ENCODE measurements at regions not wholly inside any gene's neighbourhood (a gene's known extent, or its start where the extent isn't known, plus 50 kb on each side); places are given as distances from the start of the nearest gene placed in this dataset.
A peak's percentile ranks its signal among the peaks of the same experiment; 100 is the strongest.

DNA sequence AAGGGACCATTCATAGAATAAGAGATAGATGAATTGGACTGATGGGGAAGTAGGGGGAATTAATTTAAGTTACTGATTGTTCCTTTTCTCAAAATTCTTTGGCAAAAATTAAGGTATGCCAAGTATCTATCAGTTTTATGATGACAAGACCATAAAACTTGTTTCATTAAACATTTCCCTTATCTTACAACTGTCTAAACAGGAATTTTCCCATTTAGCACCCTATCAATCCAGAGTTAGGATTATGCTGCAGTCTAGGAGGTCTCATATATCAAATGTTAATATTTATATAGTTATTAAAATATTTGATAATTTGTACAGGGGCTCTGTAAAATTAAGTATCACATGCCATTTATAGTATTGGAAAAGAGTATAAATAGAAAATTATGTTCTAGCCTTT is 51.5 kb upstream of the ARID1B start:
- DNase-seq = no peak

DNA sequence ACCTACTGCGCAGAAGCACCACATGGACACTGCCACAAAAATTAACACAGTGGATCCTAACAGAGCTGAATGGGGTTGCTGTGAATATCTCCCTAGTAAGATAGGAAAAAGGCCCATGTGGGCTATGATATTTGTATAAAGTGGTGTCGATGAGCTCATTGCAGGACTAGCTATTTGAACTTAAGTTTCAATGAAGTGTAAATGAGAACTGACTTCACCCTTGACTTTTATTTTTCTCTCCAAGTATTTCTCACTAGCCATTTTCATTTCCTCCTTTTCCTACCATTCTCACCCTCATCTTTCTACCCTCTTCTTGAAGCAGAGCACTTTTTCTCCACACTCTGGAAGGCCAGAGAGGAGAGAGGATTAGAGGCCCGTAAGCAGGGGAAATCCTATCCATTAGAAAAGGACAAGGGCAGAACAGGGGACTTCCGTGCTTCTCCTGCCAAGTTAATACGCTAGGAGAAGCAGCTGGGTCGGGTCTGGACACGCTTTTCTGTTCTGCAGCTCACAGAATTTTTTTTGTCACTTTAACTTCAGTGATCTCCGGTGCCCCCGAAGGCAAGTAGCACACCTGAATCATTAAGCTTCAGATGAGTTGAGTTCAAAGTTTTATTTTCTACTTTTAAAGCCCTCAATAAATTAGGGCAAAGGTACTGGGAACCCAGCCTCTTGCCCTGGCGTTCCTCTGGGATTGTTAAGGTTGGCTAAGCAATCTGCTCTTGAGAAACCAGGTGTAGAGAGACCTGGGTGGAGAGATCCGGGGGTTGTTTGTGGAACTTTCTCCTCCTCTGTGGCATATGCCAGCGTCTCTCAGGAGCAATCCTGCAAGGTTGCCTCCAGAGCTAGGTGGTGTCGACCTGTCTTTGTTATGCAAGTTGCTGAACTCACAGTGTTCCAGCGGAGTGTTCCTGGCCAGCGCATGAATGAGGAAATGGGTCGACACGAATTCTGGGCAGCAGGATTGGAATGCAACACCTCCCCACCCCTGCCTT is 56.2 kb upstream of the ARID1B start:
- DNase-seq = no peak

DNA sequence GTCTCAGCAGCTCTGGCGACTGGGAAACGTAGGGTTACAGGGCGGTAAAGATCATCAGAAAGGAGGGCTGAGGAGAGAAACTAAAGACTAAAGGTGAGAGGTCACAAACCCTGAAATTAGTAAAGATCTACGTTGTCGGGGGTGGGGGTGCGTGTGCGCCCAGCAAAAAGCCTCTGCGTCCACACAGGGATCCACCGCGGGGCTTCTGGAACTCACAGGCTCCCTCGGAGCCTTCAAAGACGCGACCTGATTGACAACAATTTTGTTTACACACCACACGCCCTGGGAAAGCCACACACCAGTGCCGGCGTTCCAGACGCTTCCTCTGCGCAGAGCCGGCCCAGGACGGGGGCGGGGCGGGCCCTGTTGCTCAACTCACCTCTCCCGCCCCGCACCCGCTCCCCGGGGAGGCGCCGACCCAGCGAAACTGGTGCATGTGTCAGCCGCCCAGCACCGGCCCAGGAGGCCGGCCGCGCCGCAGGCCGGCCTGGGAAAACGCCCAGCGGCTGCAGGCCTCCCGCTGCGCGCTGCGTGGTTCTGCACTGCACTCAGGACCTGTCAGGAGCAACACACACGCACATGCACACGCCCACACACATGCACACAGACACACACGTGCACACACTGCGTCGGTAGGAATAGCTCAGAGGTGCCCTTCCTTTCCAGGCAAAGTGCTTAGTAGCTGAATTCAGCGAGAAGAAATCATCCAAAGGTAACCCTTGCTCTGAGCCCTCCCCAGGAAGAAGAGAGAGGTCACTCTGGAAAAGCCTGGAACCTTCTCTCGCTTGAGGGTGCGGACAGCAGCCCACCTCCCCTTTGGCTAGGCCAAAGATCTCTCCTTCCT is 57.2 kb upstream of the ARID1B start:
- peak; percentile 73 for DNase-seq

DNA sequence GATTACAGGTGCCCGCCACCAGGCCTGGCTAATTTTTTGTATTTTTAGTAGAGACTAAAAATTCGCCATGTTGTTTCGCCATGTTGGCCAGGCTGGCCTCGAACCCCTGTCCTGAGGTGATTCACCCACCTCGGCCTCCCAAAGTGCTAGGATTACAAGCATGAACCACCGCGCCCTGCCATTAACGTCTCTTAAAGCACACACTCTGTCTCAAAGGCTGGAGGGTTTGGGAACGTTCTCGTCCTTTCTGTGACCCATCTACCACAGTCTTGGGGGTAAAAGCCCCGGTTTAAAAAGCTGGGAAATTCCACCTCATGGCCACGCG is 57.8 kb upstream of the ARID1B start:
- peak; percentile 7 for DNase-seq

DNA sequence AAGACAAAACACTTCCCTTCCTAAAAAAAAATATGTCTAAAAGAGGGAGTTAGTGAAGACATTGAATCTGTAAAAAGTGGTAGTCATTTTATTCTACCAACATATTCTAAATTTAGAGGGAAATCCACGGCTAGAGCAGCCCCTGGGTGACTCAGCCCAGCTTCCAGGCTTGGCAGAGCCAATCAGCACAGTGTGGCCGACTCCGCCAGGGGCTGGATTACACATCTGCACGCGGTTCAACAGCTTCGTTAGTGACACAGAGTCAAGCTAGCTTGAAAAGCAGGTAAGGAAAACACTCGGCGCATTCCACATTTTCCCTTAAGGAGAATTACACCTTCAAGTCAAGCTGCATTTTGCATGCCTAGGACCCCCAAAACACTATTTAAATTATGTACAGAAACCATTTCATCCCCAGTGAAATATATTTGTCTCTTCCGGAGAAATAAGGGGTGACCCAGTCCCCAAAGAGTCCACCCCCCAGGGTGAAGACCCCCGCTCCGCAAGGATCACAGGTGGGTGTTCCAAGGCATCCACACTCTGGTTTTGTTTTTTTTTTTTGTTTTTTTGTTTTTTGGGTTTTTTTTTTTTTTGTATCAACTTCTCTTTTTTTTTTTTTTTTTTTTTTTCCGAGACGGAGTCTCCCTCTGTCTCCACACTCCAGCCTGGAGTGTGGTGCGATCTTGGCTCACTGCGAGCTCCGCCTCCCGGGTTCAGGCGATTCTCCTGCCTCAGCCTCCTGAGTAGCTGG is 58.4 kb upstream of the ARID1B start:
- DNase-seq = no peak

DNA sequence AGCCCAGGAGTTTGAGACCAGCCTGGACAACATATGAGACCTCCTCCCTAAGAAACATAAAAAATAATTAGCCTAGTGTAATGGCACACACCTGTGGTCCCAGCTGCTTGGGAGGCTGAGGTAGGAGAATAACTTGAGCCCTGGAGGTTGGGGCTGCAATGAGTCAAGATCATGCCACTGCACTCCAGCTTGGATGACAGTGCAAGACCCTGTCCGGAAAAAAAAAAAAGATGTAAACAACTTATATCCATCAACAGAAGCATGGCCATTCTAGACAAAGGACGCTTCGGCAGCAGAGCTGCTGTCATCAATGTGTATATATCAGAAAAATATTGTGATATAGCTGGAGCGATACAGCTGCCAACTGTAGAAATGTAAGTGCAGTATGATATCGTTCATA is 59.6 kb upstream of the ARID1B start:
- DNase-seq = no peak

DNA sequence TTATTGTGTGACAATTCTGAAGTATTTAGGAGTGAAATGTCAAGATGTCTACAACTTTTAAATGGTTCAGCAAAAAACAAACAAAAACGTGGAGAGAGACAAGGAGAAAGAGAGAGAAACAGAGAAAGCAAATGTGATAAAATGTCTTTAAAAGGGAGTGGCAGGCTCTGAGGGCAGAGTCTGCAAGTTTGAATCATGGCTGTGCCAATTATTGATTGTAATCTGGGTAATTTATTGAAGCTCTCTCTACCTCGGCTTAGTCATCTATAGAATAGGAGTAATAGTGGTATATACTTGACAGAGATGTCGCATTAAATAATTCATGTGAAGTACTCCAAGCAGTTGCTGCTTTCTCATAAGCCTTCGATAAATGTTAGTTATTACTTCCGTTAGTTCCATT is 61.3 kb upstream of the ARID1B start:
- DNase-seq = no peak

DNA sequence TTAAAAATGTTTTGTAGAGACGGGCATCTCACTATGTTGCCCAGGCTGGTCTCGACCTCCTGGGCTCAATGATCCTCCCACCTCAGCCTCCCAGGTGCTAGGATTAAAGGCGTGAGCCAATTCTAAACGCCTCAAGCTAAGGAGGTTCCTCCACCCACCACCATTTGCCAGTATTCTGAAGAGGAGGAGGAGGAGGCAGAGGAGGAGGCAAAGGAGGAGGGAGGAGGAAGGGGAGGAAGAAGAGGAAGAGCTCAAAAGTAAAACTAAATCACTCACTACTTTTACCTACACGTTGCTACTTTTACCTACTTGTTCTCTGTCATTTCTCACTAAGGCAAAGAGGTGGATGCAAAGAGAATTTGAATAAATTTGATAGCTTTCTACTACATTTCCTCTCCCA is 63.6 kb upstream of the ARID1B start:
- DNase-seq = no peak

DNA sequence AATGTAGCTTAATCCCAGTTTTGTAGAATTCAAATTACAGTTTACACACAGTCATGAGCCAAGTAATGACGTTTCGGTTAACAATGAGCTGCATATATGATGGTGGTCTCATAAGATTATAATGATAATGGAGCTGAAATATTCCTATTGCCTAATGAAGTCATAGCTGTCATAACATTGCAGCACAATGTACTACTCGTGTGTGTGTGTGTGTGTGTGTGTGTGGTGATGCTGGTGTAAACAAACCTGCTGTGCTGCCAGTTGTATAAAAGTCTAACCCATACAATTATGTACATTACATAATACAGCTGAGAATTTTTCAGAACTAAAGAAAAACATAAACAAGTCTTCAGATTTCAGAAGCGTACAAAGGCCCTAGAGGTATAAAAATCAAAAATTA is 66.7 kb upstream of the ARID1B start:
- no peak for DNase-seq

DNA sequence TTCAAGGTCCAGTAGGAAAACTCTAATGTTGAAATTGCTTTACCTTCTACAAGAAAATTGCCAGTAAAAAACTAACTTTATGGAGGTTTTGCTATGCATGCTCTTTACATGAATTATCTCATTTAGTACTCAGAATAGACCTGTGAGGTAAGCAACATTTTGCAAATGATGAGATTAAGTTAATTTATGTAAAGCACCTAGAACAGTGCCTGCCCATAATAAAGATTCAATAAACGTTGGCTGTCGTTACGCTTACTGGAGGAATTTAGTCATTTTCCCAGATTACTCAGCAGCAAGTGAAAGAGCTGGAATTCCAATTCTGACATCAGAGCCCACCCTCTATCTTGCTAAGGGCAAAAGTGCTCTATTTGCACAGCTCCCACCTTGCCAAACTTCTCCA is 69.4 kb upstream of the ARID1B start:
- no peak for DNase-seq

DNA sequence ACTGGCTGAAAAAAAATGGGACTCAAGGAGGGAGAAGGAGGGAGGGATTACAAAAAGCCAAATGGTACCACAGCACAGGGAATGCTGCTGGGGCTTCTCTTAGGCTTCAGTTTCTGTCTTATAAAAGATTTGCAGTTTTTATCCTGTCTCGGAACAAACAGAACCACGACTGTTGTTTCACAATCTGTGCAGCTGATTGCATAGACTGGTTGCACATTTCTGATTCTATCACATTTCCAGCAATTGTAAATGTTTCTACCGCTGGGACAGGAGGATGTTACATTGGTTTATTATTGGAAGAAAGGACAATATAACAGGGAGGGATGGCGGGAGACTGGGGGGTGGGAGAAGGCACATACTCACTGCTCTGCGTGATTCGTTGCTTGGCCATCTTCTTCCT is 73.5 kb upstream of the ARID1B start:
- no peak for DNase-seq

DNA sequence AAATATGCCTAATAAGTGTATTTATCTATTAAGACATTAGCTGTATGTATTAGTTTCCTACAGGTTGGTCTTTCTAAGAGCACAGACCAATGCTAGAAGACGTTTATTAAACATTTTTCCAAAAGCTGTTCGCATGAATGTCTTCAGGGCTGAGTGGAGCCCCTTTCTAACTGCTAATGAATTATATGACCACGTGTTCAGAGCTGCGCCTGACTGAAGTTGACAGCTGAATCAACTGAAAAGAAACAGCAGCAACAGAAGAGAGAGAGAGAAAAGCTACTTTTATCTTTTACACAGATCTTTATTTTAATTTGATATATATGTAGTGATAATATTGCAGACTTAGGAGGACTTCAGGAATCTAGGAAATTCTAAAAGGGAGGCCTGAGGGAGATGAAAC is 75.2 kb upstream of the ARID1B start:
- no peak for DNase-seq

DNA sequence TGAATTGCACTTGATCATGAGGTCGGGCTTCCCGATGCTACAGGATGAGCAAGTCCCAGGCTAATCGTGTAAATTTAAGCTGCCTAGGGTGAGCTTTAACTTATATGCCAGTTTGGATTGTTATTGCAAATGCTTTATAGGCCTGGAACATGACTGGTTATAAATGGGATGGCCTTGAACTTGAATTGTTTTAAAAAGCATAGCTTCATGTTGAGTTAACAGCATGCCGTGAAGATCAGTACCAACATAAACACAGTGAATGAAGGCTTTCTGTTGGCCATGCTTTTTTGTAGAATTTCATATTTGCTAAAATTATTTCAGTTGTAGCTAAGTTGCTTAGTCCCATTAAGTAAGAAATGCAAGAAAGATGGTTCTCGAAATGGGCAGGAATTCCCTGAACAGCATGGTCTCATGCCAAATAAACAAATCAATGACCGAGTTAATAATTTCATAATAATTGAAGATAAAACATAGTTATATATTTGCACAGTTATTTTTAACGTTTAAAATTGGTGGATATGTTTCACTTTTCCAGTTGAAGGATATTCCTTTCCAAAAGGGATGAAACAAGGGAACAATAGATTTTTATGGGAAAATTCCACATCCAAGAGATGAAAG is 76.6 kb upstream of the ARID1B start:
- DNase-seq = no peak

DNA sequence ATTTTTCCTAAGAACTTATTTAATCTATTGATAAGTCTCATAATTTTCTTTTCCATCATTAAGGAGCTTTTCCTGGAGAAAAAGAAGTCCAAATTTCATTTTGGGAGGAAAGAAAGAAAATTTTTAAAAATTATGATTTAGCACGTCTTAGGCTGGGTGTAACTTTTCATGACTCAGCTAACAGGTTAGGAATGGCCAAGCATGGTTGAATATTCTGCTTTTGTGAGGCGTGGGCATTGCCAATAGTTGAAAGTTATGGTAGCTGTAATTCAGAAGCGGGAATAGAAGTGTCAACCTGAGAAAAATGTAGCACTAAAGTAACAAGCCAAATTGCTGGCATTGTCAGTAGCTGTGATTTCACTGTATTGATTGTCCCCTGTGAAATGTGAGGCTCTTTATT is 77.2 kb upstream of the ARID1B start:
- DNase-seq = no peak

DNA sequence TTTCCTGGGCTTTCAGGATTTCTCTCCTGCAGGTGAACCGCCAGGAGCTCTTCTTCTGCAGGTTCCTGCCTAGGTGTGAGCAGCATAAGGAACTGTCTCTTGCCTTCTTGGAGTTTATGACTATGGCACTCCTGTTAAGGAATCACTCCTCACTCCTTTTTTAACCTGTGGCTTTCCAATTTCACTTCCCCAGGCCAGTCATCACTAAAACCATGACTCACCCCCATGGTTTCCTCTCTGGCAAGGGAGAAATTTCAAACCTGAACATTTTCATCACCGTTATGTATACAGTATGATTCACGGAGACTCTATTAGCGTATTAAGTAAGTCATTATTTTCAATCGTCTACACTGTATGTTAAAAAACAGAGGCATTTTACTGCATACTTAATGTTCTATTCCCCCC is 78.2 kb upstream of the ARID1B start:
- DNase-seq = no peak

DNA sequence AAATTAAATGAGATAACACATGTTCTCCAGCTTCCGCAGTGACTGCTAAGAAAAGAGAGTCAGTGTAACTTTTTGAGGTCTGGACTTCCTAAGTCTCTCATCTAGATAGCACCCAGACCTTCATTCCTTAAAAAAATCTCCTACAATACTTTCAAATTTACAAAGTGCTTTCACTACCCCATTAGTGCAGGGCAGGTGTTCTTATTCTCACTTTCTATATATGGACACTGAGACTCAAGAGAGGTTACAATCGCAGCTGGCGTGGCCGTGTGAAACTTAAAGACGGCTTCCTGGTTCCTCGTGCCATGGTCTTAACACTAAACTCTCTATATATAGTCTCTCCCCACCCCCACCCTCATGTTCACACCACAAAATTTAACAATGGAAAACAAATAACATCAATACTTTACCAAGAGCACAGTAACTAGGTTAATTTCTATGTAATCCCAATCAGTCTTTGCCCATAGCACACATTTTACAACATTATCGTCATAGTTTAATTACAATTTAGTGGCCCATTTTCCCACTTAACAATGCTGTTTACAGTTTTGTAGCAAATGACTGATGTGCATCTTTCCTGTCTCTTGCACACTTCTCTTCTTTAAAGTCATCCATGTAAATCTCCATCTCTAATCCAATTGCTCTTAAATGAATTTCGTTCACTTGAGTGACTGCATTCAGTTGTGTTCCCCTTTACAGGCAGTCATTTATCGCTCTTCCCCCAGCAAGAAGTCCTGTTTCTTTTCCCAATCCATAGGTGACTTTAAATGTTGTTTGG is 78.8 kb upstream of the ARID1B start:
- DNase-seq = no peak

DNA sequence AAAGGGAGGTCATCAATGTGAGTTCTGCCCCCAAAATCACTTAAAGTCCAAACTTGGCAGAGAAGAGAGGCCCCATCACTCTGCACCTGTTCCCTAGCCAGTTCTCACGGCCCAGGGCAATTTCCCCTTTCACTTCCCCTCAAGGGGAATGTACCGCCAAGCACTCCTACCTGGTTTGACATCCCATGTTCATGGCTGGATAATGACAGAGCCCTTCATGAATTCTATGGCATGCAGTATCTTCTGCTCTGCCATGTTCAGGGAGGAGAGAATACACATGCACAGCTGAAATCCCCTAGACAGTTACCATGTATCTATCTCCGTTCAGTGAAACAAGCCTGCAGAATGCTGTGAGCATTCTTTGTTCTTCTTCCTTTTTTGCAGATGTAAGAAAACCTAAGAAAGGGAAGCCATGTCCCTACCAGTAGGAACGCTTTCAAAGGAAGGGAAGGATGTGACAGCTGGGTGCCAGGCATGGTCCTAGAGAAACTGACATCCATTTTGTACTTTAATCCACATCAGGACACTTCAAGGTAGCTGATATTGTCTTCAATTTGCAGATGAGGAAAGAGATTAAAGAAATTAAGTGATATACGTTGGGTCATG is 79.8 kb upstream of the ARID1B start:
- no peak for DNase-seq

DNA sequence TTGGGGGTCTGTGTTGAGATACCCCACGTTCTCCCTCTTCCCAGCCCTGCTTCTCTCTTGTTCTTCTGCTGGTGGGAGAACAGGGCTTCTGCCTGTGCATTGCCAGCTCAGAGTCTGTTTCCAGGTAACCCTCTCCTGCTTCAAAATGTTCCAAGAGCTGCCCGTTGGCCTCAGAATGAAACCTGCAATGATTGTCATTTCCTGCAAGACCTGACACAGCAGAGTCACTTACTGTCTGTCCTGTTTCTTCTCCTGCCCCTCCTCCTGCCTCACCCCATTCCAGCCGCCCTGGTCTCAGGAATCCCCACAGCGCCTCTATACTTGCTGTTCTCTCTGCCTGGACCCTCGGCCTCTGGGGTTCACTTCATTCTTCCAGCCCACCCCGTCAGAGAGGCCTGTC is 81.4 kb upstream of the ARID1B start:
- DNase-seq = no peak

DNA sequence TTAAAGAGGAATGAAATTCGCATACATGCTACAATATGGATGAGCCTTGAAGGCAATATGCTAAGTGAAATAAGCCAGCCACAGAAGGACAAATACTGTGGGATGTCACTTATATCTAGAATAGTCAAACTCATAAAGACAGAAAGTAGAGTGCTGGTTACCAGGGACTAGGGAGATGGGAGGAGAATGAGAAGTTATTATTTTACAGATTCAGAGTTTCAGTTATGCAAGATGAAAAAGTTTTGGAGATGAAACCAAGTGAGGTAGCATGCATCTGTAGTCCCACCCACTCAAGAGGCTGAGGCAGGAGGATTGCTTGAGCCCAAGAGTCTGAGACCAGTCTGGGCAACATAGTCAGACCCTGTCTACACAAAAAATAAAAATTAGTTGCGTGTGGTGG is 82.5 kb upstream of the ARID1B start:
- DNase-seq = no peak

DNA sequence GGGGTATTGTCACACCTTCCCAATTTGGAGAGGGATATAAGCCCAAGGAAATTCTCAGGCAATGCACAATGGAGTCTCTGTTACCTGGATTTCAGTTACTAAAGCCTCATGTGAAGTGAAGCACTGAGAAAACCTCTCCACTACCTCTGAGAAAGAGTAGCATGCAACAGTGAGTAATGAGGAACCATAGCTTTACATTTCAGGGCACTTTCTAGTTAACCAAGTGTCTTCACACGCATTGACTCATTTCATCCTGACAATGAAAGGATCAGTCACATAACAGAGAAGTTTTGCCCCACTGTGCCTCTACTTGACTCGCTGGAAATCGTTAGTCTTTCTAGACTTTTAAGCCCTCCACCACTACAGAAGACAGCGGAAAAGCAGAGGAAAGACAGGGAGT is 86.2 kb upstream of the ARID1B start:
- DNase-seq = no peak

DNA sequence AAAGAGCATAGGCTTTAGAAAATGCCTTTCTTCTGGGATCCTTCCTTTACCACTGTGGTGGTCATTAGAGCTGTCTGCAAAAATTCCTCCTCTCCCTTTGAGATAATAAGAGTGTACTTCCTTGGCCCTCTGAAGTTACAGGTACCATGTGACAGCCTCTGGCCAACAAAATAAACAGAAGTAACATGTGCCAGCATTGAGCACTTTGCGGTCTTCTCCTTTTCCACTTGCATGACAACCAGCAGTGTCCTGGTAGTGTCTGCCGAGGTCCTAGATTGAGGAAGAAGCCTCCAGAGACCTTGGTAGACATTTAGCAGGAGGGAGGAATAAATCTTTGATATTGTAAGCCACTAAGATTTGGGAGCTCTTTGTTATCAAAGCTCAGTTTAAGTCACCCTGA is 87.5 kb upstream of the ARID1B start:
- DNase-seq = no peak

DNA sequence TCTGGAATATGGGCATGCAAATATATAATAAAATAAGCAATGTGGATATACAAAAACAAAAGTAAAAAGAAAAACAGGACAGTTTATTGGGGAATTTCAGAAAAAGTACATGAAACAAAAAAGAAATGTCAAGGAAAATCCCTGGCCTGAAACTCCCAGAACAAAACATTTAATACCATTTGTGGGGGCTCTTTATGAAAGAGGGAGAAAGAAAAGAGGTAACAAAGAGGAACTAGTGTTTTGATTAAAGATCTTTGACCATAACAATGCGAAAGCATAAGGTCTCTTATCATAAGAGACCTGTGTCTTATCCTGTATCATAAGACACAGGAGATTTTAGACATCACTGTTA is 88.6 kb upstream of the ARID1B start:
- no peak for DNase-seq

All from activated naive CD4-positive, alpha-beta T cell treated with Interleukin-2 at 50 U/mL for 16 hours (primary cell).